MM.1S (cell line): ENCODE measurements at regions not wholly inside any gene's neighbourhood (a gene's known extent, or its start where the extent isn't known, plus 50 kb on each side); places are given as distances from the start of the nearest gene placed in this dataset.
A peak's percentile ranks its signal among the peaks of the same experiment; 100 is the strongest.

Source experiments
- DNase-seq: peaks from one replicate; pipeline ENCODE4 v3.0.0-alpha.2; 2015
- H2AFZ ChIP-seq: fragments of 300-600 bp; sonication (generic); 2 replicates; pipeline ENCODE4 v1.6.0; 2016; ENCODE audit warnings: antibody characterized with exemption, low read length
- H3F3A ChIP-seq: fragments of 300-600 bp; sonication (generic); 2 replicates; pipeline ENCODE4 v1.6.1; 2016; ENCODE audit warnings: mild to moderate bottlenecking, antibody characterized with exemption, low read length, moderate library complexity, mixed read lengths; ENCODE audit not compliant: insufficient read depth
- H3K27ac ChIP-seq: fragments of 300-600 bp; sonication (generic); 2 replicates; pipeline ENCODE4 v1.5.1; 2016; ENCODE audit warnings: mild to moderate bottlenecking, low read length
- H3K27me3 ChIP-seq: fragments of 300-600 bp; sonication (generic); replicated peaks from 2 replicates; pipeline ENCODE4 v1.6.0; 2016; ENCODE audit warnings: low read length; ENCODE audit not compliant: insufficient read depth
- H3K36me3 ChIP-seq: fragments of 300-600 bp; sonication (generic); replicated peaks from 2 replicates; pipeline ENCODE4 v1.6.1; 2016; ENCODE audit warnings: mild to moderate bottlenecking, low read length, mixed read lengths; ENCODE audit not compliant: insufficient read depth
- H3K4me1 ChIP-seq: fragments of 300-600 bp; sonication (generic); 2 replicates; pipeline ENCODE4 v1.6.1; 2016; ENCODE audit warnings: low read length, mixed read lengths
- H3K4me2 ChIP-seq: fragments of 300-600 bp; sonication (generic); 2 replicates; pipeline ENCODE4 v1.6.0; 2016; ENCODE audit warnings: low read depth, low read length
- H3K4me3 ChIP-seq: fragments of 300-600 bp; sonication (generic); 2 replicates; pipeline ENCODE4 v1.5.1; 2016; ENCODE audit warnings: low read length, mixed read lengths
- H3K79me2 ChIP-seq: fragments of 300-600 bp; sonication (generic); 2 replicates; pipeline ENCODE4 v1.6.1; 2016; ENCODE audit warnings: mixed run types, low read length, mixed read lengths
- H3K9ac ChIP-seq: fragments of 300-600 bp; sonication (generic); 2 replicates; pipeline ENCODE4 v1.6.1; 2016; ENCODE audit warnings: low read length, mixed read lengths
- H3K9me2 ChIP-seq: fragments of 300-600 bp; sonication (generic); replicated peaks from 2 replicates; pipeline ENCODE4 v1.6.1; 2016; ENCODE audit warnings: mild to moderate bottlenecking, low read length, mixed read lengths; ENCODE audit not compliant: insufficient read depth
- H3K9me3 ChIP-seq: fragments of 300-600 bp; sonication (generic); replicated peaks from 2 replicates; pipeline ENCODE4 v1.6.1; 2016; ENCODE audit warnings: mild to moderate bottlenecking, low read length, mixed read lengths; ENCODE audit not compliant: insufficient read depth
- H4K20me1 ChIP-seq: fragments of 300-600 bp; sonication (generic); 2 replicates; pipeline ENCODE4 v1.6.1; 2016; ENCODE audit warnings: mild to moderate bottlenecking, low read length, moderate library complexity, mixed read lengths; ENCODE audit not compliant: insufficient read depth
- CTCF ChIP-seq: fragments of 300-600 bp; sonication (generic); IDR thresholded peaks from 2 replicates; pipeline ENCODE4 v1.5.1; 2016; ENCODE audit warnings: antibody characterized with exemption, low read length, mixed read lengths
- EZH2 ChIP-seq: fragments of 300-600 bp; sonication (generic); optimal IDR thresholded peaks from 2 replicates; pipeline ENCODE3; 2017; ENCODE audit warnings: low read depth, mild to moderate bottlenecking, antibody characterized with exemption, low read length, mixed read lengths
- EZH2phosphoT487 ChIP-seq: fragments of 300-600 bp; sonication (generic); IDR thresholded peaks from 2 replicates; pipeline ENCODE4 v1.6.1; 2018; ENCODE audit warnings: antibody characterized with exemption, low read length

- TF ChIP-seq EZH2 (no peak), EZH2phosphoT487 (no peak), CTCF (no peak)
- Histone ChIP-seq H3K36me3 (no peaks in the 10 kb centered on the region), H3K4me1 (no peaks in the 10 kb centered on the region), H3K9ac (no peak overlapping the region), H3K27ac (no peak overlapping the region), H3K27me3 (no peaks in the 10 kb centered on the region), H3K4me2 (no peak overlapping the region), H3K9me2 (no peaks in the 10 kb centered on the region), H3K4me3 (no peak overlapping the region), H3K79me2 (no peaks in the 10 kb centered on the region), H2AFZ (no peak overlapping the region), H3K9me3 (no peaks in the 10 kb centered on the region), H4K20me1 (no peaks in the 10 kb centered on the region), H3F3A (no peaks in the 10 kb centered on the region)
- DNase-seq: no peak
Observed at GRCh38 chr5:166810721-166811120, 1480.7 kb upstream of the WWC1 start.

- Histone ChIP-seq H3K9me2 (no peaks in the 10 kb centered on the region), H3K27me3 (no peaks in the 10 kb centered on the region), H3K27ac (no peak overlapping the region), H3K9me3 (no peaks in the 10 kb centered on the region), H2AFZ (no peak overlapping the region), H3K4me1 (no peaks in the 10 kb centered on the region), H3K4me3 (no peak overlapping the region), H3F3A (no peaks in the 10 kb centered on the region), H3K36me3 (no peaks in the 10 kb centered on the region), H3K79me2 (no peaks in the 10 kb centered on the region), H4K20me1 (no peaks in the 10 kb centered on the region), H3K4me2 (no peak overlapping the region), H3K9ac (no peak overlapping the region)
- TF ChIP-seq CTCF: no peak
- TF ChIP-seq EZH2phosphoT487: no peak
- no peak for TF ChIP-seq EZH2
- no peak for DNase-seq
Observed at GRCh38 chr5:166823360-166823759, 1468.1 kb upstream of the WWC1 start.

- Histone ChIP-seq H3K27ac (no peak overlapping the region), H2AFZ (no peak overlapping the region), H3K36me3 (no peaks in the 10 kb centered on the region), H3K4me2 (no peak overlapping the region), H3K27me3 (no peaks in the 10 kb centered on the region), H3F3A (no peaks in the 10 kb centered on the region), H3K9me2 (no peaks in the 10 kb centered on the region), H4K20me1 (0 out of 2 replicates have a peak, but pooled peaks cover 3% of the 10 kb centered on the region), H3K79me2 (no peaks in the 10 kb centered on the region), H3K9me3 (no peaks in the 10 kb centered on the region), H3K4me1 (no peaks in the 10 kb centered on the region), H3K4me3 (no peak overlapping the region), H3K9ac (no peak overlapping the region)
- DNase-seq: no peak
- no peak for TF ChIP-seq EZH2phosphoT487
- no peak for TF ChIP-seq EZH2
- TF ChIP-seq CTCF: no peak
Observed at GRCh38 chr5:166834246-166834645, 1457.2 kb upstream of the WWC1 start.

- no peak overlapping the region for H3K9ac ChIP-seq
- no peaks in the 10 kb centered on the region for H4K20me1 ChIP-seq
- H3K27me3 ChIP-seq: no peaks in the 10 kb centered on the region
- no peak overlapping the region for H3K4me2 ChIP-seq
- H3K79me2 ChIP-seq: no peaks in the 10 kb centered on the region
- H3K36me3 ChIP-seq: no peaks in the 10 kb centered on the region
- no peak for TF ChIP-seq EZH2
- no peak for TF ChIP-seq EZH2phosphoT487
- TF ChIP-seq CTCF: no peak
- no peak overlapping the region for H3K4me3 ChIP-seq
- no peaks in the 10 kb centered on the region for H3K4me1 ChIP-seq
- H2AFZ ChIP-seq: no peak overlapping the region
- peak; percentile 12 for DNase-seq
- no peaks in the 10 kb centered on the region for H3F3A ChIP-seq
- no peaks in the 10 kb centered on the region for H3K9me3 ChIP-seq
- H3K27ac ChIP-seq: no peak overlapping the region
- H3K9me2 ChIP-seq: no peaks in the 10 kb centered on the region
Observed at GRCh38 chr5:166845044-166845443, 1446.4 kb upstream of the WWC1 start.
